Keratinocyte (primary cell): ENCODE measurements at regions not wholly inside any gene's neighbourhood (a gene's known extent, or its start where the extent isn't known, plus 50 kb on each side); places are given as distances from the start of the nearest gene placed in this dataset.

ENCODE experiments used
- DNase-seq: peaks from one replicate; pipeline ENCODE4 v3.0.0-alpha.2; 2011; ENCODE audit warnings: low read depth, missing footprints, low spot score
- FAIRE-seq: peaks from 2 replicates; lab custom pipeline; 2011; peaks lifted over from hg19 to GRCh38; lab: Jason Lieb, UNC
- H2AFZ ChIP-seq: 2 replicates; pipeline ENCODE4 v1.6.0; 2012; ENCODE audit warnings: low read length, control low read depth, inconsistent platforms; ENCODE audit not compliant: control insufficient read depth
- H3K27ac ChIP-seq: 2 replicates; pipeline ENCODE4 v1.5.1; 2011; ENCODE audit warnings: low read length; ENCODE audit not compliant: control insufficient read depth, insufficient read depth
- H3K27me3 ChIP-seq: 3 replicates; pipeline ENCODE4 v1.6.0; 2011; ENCODE audit warnings: low read length; ENCODE audit not compliant: control insufficient read depth, insufficient read depth; ENCODE audit errors: extremely low read depth
- H3K36me3 ChIP-seq, 2 experiments: 2 replicates in 1 of 2; 3 replicates in 1 of 2; pipeline ENCODE4 v1.5.1; 2011; ENCODE audit warnings: low read length in 2 of 2, mild to moderate bottlenecking in 1 of 2; ENCODE audit not compliant: control insufficient read depth in 2 of 2, insufficient read depth in 2 of 2; ENCODE audit errors: extremely low read depth in 1 of 2
- H3K4me1 ChIP-seq: 3 replicates; pipeline ENCODE4 v1.5.1; 2011; ENCODE audit warnings: low read length; ENCODE audit not compliant: control insufficient read depth, insufficient read depth; ENCODE audit errors: extremely low read depth
- H3K4me2 ChIP-seq: 3 replicates; pipeline ENCODE4 v1.6.0; 2011; ENCODE audit warnings: low read depth, low read length; ENCODE audit not compliant: control insufficient read depth, insufficient read depth; ENCODE audit errors: extremely low read depth
- H3K4me3 ChIP-seq, 3 experiments: fragments of 200-600 bp in 1 of 3; sonication (generic) in 1 of 3; 2 replicates in 2 of 3; 3 replicates in 1 of 3; pipeline ENCODE4 v1.5.1; 2011 to 2016; ENCODE audit warnings: low read length in 3 of 3, mild to moderate bottlenecking in 3 of 3, control low read depth in 2 of 3, inconsistent platforms in 1 of 3, low read depth in 1 of 3, mixed read lengths in 1 of 3, mixed run types in 1 of 3, moderate library complexity in 1 of 3; ENCODE audit not compliant: control insufficient read depth in 2 of 3, insufficient read depth in 2 of 3; ENCODE audit errors: extremely low read depth in 1 of 3
- H3K79me2 ChIP-seq: 2 replicates; pipeline ENCODE4 v1.6.0; 2012; ENCODE audit warnings: low read length; ENCODE audit not compliant: control insufficient read depth, insufficient read depth
- H3K9ac ChIP-seq: 3 replicates; pipeline ENCODE4 v1.6.0; 2011; ENCODE audit warnings: low read length; ENCODE audit not compliant: control insufficient read depth, insufficient read depth; ENCODE audit errors: extremely low read depth
- H3K9me1 ChIP-seq: 3 replicates; pipeline ENCODE4 v1.6.0; 2011; ENCODE audit warnings: low read length; ENCODE audit not compliant: control insufficient read depth, insufficient read depth; ENCODE audit errors: extremely low read depth
- H3K9me3 ChIP-seq: 2 replicates; pipeline ENCODE4 v1.5.1; 2012; ENCODE audit warnings: low read depth, low read length; ENCODE audit not compliant: control insufficient read depth
- H4K20me1 ChIP-seq: 3 replicates; pipeline ENCODE4 v1.6.0; 2011; ENCODE audit warnings: low read length; ENCODE audit not compliant: control insufficient read depth, insufficient read depth; ENCODE audit errors: extremely low read depth
- EZH2 ChIP-seq: IDR thresholded peaks from one replicate; pipeline ENCODE4 v1.6.1; 2012; ENCODE audit warnings: inconsistent platforms, mild to moderate bottlenecking, low read length, moderate library complexity
- dilution Hi-C: fragments of 300-500 bp; cut with MboI; formaldehyde crosslinking; loops from one replicate; pipeline ENCODE4 v1.7.0; 2020; ENCODE audit warnings: low sequenced_read_pairs; ENCODE audit not compliant: extremely low pct_ligation_motif_present
- TF ChIP-seq, protein P1 (sequence below), 3 experiments: IDR thresholded peaks in 1 of 3; conservative IDR thresholded peaks in 1 of 3; optimal IDR thresholded peaks in 1 of 3; 2 replicates in 2 of 3; 3 replicates in 1 of 3; pipeline versions ENCODE3 to v1.5.1; 2011; ENCODE audit warnings: low read length in 3 of 3, mild to moderate bottlenecking in 3 of 3, moderate library complexity in 2 of 3, control low read depth in 1 of 3, inconsistent platforms in 1 of 3; ENCODE audit not compliant: insufficient read depth in 2 of 3; ENCODE audit errors: extremely low read depth in 1 of 3

DNA sequence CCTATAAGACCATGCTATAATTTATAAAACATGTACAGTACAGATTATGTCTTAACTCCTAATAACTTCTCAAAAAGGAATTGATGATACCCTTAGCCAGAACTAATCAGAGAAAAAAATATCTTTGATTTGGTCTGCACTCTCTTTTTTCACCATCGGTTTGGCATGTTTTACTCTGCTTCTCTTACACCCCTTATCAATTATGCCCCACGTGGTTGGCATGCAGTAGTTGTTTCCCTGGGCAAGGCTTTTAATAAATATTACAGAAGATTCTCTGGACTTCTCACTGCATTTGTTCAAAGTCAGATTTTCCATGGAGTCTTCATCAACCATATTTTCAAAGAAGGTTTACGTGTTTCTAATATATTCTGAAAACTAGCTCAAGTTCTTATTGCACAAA is 167.4 kb upstream of the LRIG3 start:
- Histone ChIP-seq H4K20me1 (no peaks in the 10 kb centered on the region), H3K4me2 (no peak overlapping the region), H3K36me3 (no peaks in the 10 kb centered on the region), H3K79me2 (no peaks in the 10 kb centered on the region), H3K9me1 (no peaks in the 10 kb centered on the region), H3K4me1 (peaks cover 16% of the 10 kb centered on the region), H3K4me3 (no peak overlapping the region), H3K9me3 (no peaks in the 10 kb centered on the region), H2AFZ (no peak overlapping the region), H3K27me3 (no peaks in the 10 kb centered on the region), H3K9ac (no peak overlapping the region), H3K27ac (no peak overlapping the region)
- no peak for TF ChIP-seq EZH2
- TF ChIP-seq, protein P1, sequence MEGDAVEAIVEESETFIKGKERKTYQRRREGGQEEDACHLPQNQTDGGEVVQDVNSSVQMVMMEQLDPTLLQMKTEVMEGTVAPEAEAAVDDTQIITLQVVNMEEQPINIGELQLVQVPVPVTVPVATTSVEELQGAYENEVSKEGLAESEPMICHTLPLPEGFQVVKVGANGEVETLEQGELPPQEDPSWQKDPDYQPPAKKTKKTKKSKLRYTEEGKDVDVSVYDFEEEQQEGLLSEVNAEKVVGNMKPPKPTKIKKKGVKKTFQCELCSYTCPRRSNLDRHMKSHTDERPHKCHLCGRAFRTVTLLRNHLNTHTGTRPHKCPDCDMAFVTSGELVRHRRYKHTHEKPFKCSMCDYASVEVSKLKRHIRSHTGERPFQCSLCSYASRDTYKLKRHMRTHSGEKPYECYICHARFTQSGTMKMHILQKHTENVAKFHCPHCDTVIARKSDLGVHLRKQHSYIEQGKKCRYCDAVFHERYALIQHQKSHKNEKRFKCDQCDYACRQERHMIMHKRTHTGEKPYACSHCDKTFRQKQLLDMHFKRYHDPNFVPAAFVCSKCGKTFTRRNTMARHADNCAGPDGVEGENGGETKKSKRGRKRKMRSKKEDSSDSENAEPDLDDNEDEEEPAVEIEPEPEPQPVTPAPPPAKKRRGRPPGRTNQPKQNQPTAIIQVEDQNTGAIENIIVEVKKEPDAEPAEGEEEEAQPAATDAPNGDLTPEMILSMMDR (optimal IDR thresholded peaks at IDR 0.05 in 1 of 3, IDR thresholded peaks at IDR 0.05 in 1 of 3, conservative IDR thresholded peaks at IDR 0.05 in 1 of 3; ENCODE audit: extremely low read depth in 1 of 3, insufficient read depth in 2 of 3, low read length in 3 of 3): no peak
- no peak for DNase-seq
- no peak for FAIRE-seq
- dilution Hi-C loops: no loop called here

DNA sequence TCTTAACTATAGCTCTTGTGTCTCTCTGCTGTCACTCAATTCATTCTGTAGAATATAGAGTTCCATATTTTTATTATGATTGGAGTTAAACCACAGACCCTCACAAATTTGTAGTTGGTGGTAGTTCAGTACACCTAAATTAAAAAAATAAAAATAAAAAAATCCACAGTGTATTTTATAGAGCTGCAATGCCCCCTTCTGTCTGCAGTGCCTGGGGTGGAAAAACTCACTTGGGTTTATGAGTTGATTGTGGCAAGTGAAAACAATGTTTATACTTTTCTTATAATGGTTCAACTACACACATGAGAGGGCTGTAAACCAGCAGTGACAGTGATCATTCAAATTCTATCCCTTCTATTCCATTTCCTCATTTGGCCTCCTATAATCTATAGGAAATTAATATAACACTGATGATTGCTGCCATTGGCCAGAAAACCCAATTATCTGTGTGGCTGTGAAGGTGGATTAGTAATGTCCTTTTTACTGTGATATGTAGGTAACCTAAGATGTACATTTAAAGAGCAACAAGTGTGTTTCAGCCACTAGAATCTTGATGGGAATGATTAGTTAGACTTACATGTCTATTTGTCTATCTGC is 166.9 kb upstream of the LRIG3 start:
- no peak overlapping the region for H3K27ac ChIP-seq
- no peaks in the 10 kb centered on the region for H3K36me3 ChIP-seq
- H3K9ac ChIP-seq: no peak overlapping the region
- H3K9me1 ChIP-seq: no peaks in the 10 kb centered on the region
- dilution Hi-C loops: no loop called here
- H3K4me1 ChIP-seq: peaks cover 16% of the 10 kb centered on the region
- H3K79me2 ChIP-seq: no peaks in the 10 kb centered on the region
- FAIRE-seq (peak; percentile 29), DNase-seq (no peak)
- no peak for TF ChIP-seq EZH2
- TF ChIP-seq, protein P1 (optimal IDR thresholded peaks at IDR 0.05 in 1 of 3, IDR thresholded peaks at IDR 0.05 in 1 of 3, conservative IDR thresholded peaks at IDR 0.05 in 1 of 3; ENCODE audit: extremely low read depth in 1 of 3, insufficient read depth in 2 of 3, low read length in 3 of 3): peak; percentile 39 to 56 (median 49)
- no peaks in the 10 kb centered on the region for H3K27me3 ChIP-seq
- no peak overlapping the region for H2AFZ ChIP-seq
- H3K4me3 ChIP-seq: no peak overlapping the region
- H4K20me1 ChIP-seq: no peaks in the 10 kb centered on the region
- no peaks in the 10 kb centered on the region for H3K9me3 ChIP-seq
- no peak overlapping the region for H3K4me2 ChIP-seq
